ENCODE measurements at regions not wholly inside any gene's neighbourhood (a gene's known extent, or its start where the extent isn't known, plus 50 kb on each side); places are given as distances from the start of the nearest gene placed in this dataset.

GRCh38 chr12:18907127-18907526 is 169.2 kb downstream of the CAPZA3 start:
- no peaks in the 10 kb centered on the region for H3K79me2 ChIP-seq (replicated peaks; ENCODE audit: insufficient read depth, low read length)
- H3F3A ChIP-seq (ENCODE audit: insufficient read depth, low read length, poor library complexity, severe bottlenecking): no peaks in the 10 kb centered on the region
- H3K9me2 ChIP-seq (ENCODE audit: insufficient read depth, low read length): no peaks in the 10 kb centered on the region
- no peaks in the 10 kb centered on the region for H4K20me1 ChIP-seq (ENCODE audit: insufficient read depth)
- no peak overlapping the region for H2AFZ ChIP-seq (ENCODE audit: low read depth, low read length)
- H3K9ac ChIP-seq (ENCODE audit: low read length): no peak overlapping the region
- no peak overlapping the region for H3K4me3 ChIP-seq (ENCODE audit: low read length)
- TF ChIP-seq SMC3 (conservative IDR thresholded peaks at IDR 0.05; ENCODE audit: poor library complexity) (no peak), EZH2 (IDR thresholded peaks at IDR 0.05; ENCODE audit: borderline replicate concordance, insufficient read depth, low read length, poor library complexity, severe bottlenecking) (no peak), REST (IDR thresholded peaks at IDR 0.05; ENCODE audit: borderline replicate concordance) (no peak), MXI1 (conservative IDR thresholded peaks at IDR 0.05; ENCODE audit: poor library complexity, severe bottlenecking) (no peak), EP300 (conservative IDR thresholded peaks at IDR 0.05; ENCODE audit: poor library complexity, severe bottlenecking) (no peak), RAD21 (conservative IDR thresholded peaks at IDR 0.05) (no peak), POLR2AphosphoS5 (IDR thresholded peaks at IDR 0.05) (no peak), CTCF (IDR thresholded peaks at IDR 0.05; ENCODE audit: poor library complexity, severe bottlenecking) (no peak), TAF1 (IDR thresholded peaks at IDR 0.05; ENCODE audit: low read depth) (no peak)
- no peak overlapping the region for H3K27ac ChIP-seq (ENCODE audit: low read length)
- H3K36me3 ChIP-seq (ENCODE audit: insufficient read depth, low read length): no peaks in the 10 kb centered on the region
- no peaks in the 10 kb centered on the region for H3K9me3 ChIP-seq (ENCODE audit: low read length)
- H3K27me3 ChIP-seq (ENCODE audit: insufficient read depth, low read depth, low read length): no peaks in the 10 kb centered on the region
- no peak overlapping the region for H3K4me2 ChIP-seq (ENCODE audit: low read length)

DNA sequence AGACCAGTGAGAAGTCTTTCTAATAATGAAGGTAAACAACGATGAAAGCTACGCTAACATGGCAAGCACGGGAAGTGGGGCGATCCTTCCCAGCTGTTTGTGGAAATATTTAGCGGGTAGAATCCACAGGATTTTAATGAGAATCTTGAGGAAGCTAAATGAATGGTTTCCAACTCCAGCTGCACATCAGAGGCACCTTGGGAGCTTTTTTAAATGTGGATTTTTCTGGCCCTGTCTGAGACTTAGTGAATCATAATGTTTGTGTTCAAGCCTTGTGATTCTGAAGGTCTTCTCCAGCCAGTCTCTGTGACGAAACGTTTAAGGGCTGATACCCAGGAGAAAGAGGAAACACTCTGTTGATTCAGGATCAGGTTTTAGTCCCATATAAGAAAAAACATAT is 169.8 kb downstream of the CAPZA3 start:
- Histone ChIP-seq H2AFZ (ENCODE audit: low read depth, low read length) (no peak overlapping the region), H3K36me3 (ENCODE audit: insufficient read depth, low read length) (no peaks in the 10 kb centered on the region), H3K4me2 (ENCODE audit: low read length) (no peak overlapping the region), H4K20me1 (ENCODE audit: insufficient read depth) (no peaks in the 10 kb centered on the region), H3F3A (ENCODE audit: insufficient read depth, low read length, poor library complexity, severe bottlenecking) (no peaks in the 10 kb centered on the region), H3K9ac (ENCODE audit: low read length) (no peak overlapping the region), H3K27me3 (ENCODE audit: insufficient read depth, low read depth, low read length) (no peaks in the 10 kb centered on the region), H3K79me2 (replicated peaks; ENCODE audit: insufficient read depth, low read length) (no peaks in the 10 kb centered on the region), H3K9me2 (ENCODE audit: insufficient read depth, low read length) (no peaks in the 10 kb centered on the region), H3K9me3 (ENCODE audit: low read length) (peaks cover 4% of the 10 kb centered on the region), H3K27ac (ENCODE audit: low read length) (peak overlapping the region; percentile 29), H3K4me3 (ENCODE audit: low read length) (no peak overlapping the region)
- no peak for TF ChIP-seq MXI1 (conservative IDR thresholded peaks at IDR 0.05; ENCODE audit: poor library complexity, severe bottlenecking)
- TF ChIP-seq REST (IDR thresholded peaks at IDR 0.05; ENCODE audit: borderline replicate concordance): no peak
- TF ChIP-seq CTCF (IDR thresholded peaks at IDR 0.05; ENCODE audit: poor library complexity, severe bottlenecking): no peak
- no peak for TF ChIP-seq EP300 (conservative IDR thresholded peaks at IDR 0.05; ENCODE audit: poor library complexity, severe bottlenecking)
- TF ChIP-seq RAD21 (conservative IDR thresholded peaks at IDR 0.05): no peak
- TF ChIP-seq TAF1 (IDR thresholded peaks at IDR 0.05; ENCODE audit: low read depth): no peak
- TF ChIP-seq EZH2 (IDR thresholded peaks at IDR 0.05; ENCODE audit: borderline replicate concordance, insufficient read depth, low read length, poor library complexity, severe bottlenecking): no peak
- no peak for TF ChIP-seq SMC3 (conservative IDR thresholded peaks at IDR 0.05; ENCODE audit: poor library complexity)
- no peak for TF ChIP-seq POLR2AphosphoS5 (IDR thresholded peaks at IDR 0.05)
